K562 (cell line): ENCODE measurements at regions not wholly inside any gene's neighbourhood (a gene's known extent, or its start where the extent isn't known, plus 50 kb on each side); places are given as distances from the start of the nearest gene placed in this dataset.

Source experiments
- ATAC-seq: fragments of 200-7000 bp; cut with Tn5 transposase; 3 replicates; pipeline ENCODE4 v1.9.1; 2020; ENCODE audit warnings: moderate library complexity
- BruUV-seq: library from RNA; stranded (reverse); fragments of 400-500 nt; replicated peaks from 2 replicates; lab custom pipeline; 2021; lab: Mats Ljungman, UMichigan
- CTCF ChIA-PET: fragments of 300-600 bp; formaldehyde crosslinking; extraction: SDS; loops from one replicate; lab custom pipeline; 2021; ENCODE audit warnings: low intra/inter-chr PET ratio; lab: Yijun Ruan, JAX
- POLR2A ChIA-PET: fragments of 300-600, 350-650 bp; sonication (Branson Sonifier 250); formaldehyde crosslinking; extraction: SDS; loops from one replicate; lab custom pipeline; 2021; ENCODE audit warnings: antibody characterized with exemption, inconsistent platforms; lab: Yijun Ruan, JAX
- DNase-seq, 4 experiments: peaks; one replicate each; pipeline versions ENCODE4 v3.0.0 to v3.0.0-alpha.2; 2011 to 2018; ENCODE audit warnings: low spot score in 3 of 4, mixed read lengths in 3 of 4; ENCODE audit errors: extremely low read depth in 1 of 4
- FAIRE-seq: peaks from 2 replicates; lab custom pipeline; 2011; peaks lifted over from hg19 to GRCh38; lab: Jason Lieb, UNC
- H2AFZ ChIP-seq: 2 replicates; pipeline ENCODE4 v1.6.0; 2011; ENCODE audit warnings: low read depth, low read length, control low read depth, inconsistent platforms
- H3K27ac ChIP-seq: fragments of 200-600 bp; 3 replicates; pipeline ENCODE4 v1.8.0; 2011; ENCODE audit warnings: low read depth, mild to moderate bottlenecking, control low read depth, inconsistent platforms, low read length, moderate library complexity, mixed read lengths; ENCODE audit errors: extremely low read depth
- H3K27me3 ChIP-seq, 2 experiments: fragments of 300-600 bp in 1 of 2; 2 replicates in 1 of 2; 3 replicates in 1 of 2; pipeline versions ENCODE4 v1.6.0 to v1.8.0; 2011; ENCODE audit warnings: inconsistent platforms in 2 of 2, low read length in 2 of 2, mild to moderate bottlenecking in 1 of 2, mixed read lengths in 1 of 2, moderate library complexity in 1 of 2; ENCODE audit not compliant: control insufficient read depth in 2 of 2, insufficient read depth in 2 of 2
- H3K36me3 ChIP-seq: fragments of 300-600 bp; 3 replicates; pipeline ENCODE4 v1.8.0; 2011; ENCODE audit warnings: mild to moderate bottlenecking, low read length, inconsistent platforms; ENCODE audit not compliant: control insufficient read depth, insufficient read depth
- H3K4me1 ChIP-seq, 2 experiments: fragments of 200-600 bp in 1 of 2; replicated peaks in 1 of 2; 2 replicates in 1 of 2; 3 replicates in 1 of 2; pipeline versions ENCODE4 v1.5.1 to v1.8.0; 2011; ENCODE audit warnings: inconsistent platforms in 2 of 2, low read length in 2 of 2, mild to moderate bottlenecking in 1 of 2, mixed read lengths in 1 of 2, moderate library complexity in 1 of 2; ENCODE audit not compliant: control insufficient read depth in 2 of 2, insufficient read depth in 2 of 2
- H3K4me2 ChIP-seq: 2 replicates; pipeline ENCODE4 v1.6.1; 2011; ENCODE audit warnings: low read length, control low read depth, inconsistent platforms, mixed read lengths; ENCODE audit not compliant: insufficient read depth
- H3K4me3 ChIP-seq: fragments of 200-600 bp; sonication (generic), shearing (Covaris generic); 2 replicates; pipeline ENCODE4 v1.5.1; 2016; ENCODE audit warnings: control low read depth, inconsistent platforms
- H3K79me2 ChIP-seq: fragments of 200-600 bp; 3 replicates; pipeline ENCODE4 v1.8.0; 2011; ENCODE audit warnings: low read length, inconsistent platforms; ENCODE audit not compliant: control insufficient read depth, insufficient read depth
- H3K9ac ChIP-seq, 2 experiments: 2 replicates each; pipeline versions ENCODE4 v1.6.0 to v1.6.1; 2011; ENCODE audit warnings: low read depth in 2 of 2, low read length in 2 of 2, control low read depth in 1 of 2, inconsistent platforms in 1 of 2, mild to moderate bottlenecking in 1 of 2, mixed read lengths in 1 of 2; ENCODE audit not compliant: insufficient read depth in 1 of 2
- H3K9me1 ChIP-seq: one replicate; pipeline ENCODE4 v1.6.0; 2011; ENCODE audit warnings: inconsistent platforms, mild to moderate bottlenecking, low read length, moderate library complexity; ENCODE audit not compliant: control insufficient read depth, insufficient read depth
- H3K9me3 ChIP-seq: replicated peaks from 2 replicates; pipeline ENCODE4 v1.5.1; 2011; ENCODE audit warnings: low read depth, low read length, inconsistent platforms; ENCODE audit not compliant: control insufficient read depth, insufficient read depth
- H4K20me1 ChIP-seq: replicated peaks from 2 replicates; pipeline ENCODE4 v1.6.1; 2011; ENCODE audit warnings: low read length, inconsistent platforms, mixed read lengths; ENCODE audit not compliant: control insufficient read depth, insufficient read depth
- C11orf30 ChIP-seq: fragments of 450-650 bp; IDR thresholded peaks from 2 replicates; pipeline ENCODE4 v1.6.1; 2016; ENCODE audit warnings: low read depth, mild to moderate bottlenecking
- ELF2 ChIP-seq: fragments of 250-450 bp; sonication (Bioruptor Pico); IDR thresholded peaks from 2 replicates; pipeline ENCODE4 v1.5.0; 2021; ENCODE audit warnings: mild to moderate bottlenecking
- NFYB ChIP-seq: IDR thresholded peaks from 2 replicates; pipeline ENCODE4 v1.6.1; 2011; ENCODE audit warnings: mild to moderate bottlenecking, moderate library complexity; ENCODE audit not compliant: insufficient read length; ENCODE audit errors: extremely low read depth
- NR2C2 ChIP-seq, 2 experiments: fragments of 200-800 bp in 1 of 2; sonication (Bioruptor generic) in 1 of 2; sonication (generic) in 1 of 2; formaldehyde crosslinking in 1 of 2; IDR thresholded peaks; 2 replicates each; pipeline versions ENCODE4 v1.6.1 to v1.8.0; 2016 to 2022; ENCODE audit warnings: mild to moderate bottlenecking in 1 of 2, missing compliant biosample characterization in 1 of 2, missing genetic modification characterization in 1 of 2, missing genetic modification reagents in 1 of 2
- RFX1 ChIP-seq: fragments of 450-650 bp; IDR thresholded peaks from 2 replicates; pipeline ENCODE4 v1.6.1; 2016; ENCODE audit warnings: mild to moderate bottlenecking, moderate library complexity
- SNIP1 ChIP-seq: fragments of 450-650 bp; IDR thresholded peaks from 2 replicates; pipeline ENCODE4 v1.7.1; 2017; ENCODE audit warnings: low read depth, mild to moderate bottlenecking
- TCF7 ChIP-seq: sonication (generic); IDR thresholded peaks from 2 replicates; pipeline ENCODE4 v1.6.1; 2016; ENCODE audit warnings: antibody characterized with exemption, borderline replicate concordance
- ZNF57 ChIP-seq: fragments of 450-650 bp; formaldehyde crosslinking; IDR thresholded peaks from 2 replicates; pipeline ENCODE4 v1.4.0; 2020; ENCODE audit warnings: mild to moderate bottlenecking, moderate library complexity
- WGBS: fragments of 100-300 bp; shearing (Covaris generic); methylation state at CpG from one replicate; pipeline ENCODE4 v1.1.6; 2016; ENCODE audit warnings: low coverage, mixed read lengths; ENCODE audit not compliant: insufficient coverage; ENCODE audit errors: missing lambda C conversion rate; 5-methylcytosine and 5-hydroxymethylcytosine counted together
- in situ Hi-C: fragments of 300-500 bp; cut with MboI; formaldehyde crosslinking; loops from 4 replicates; pipeline ENCODE4 v1.15.0; 2018; ENCODE audit warnings: inconsistent platforms, mixed read lengths
- intact Hi-C: fragments of 100-400 bp; cut with micrococcal nuclease; formaldehyde crosslinking; loops from 2 replicates; pipeline ENCODE4 v1.14.2; 2022
- TF ChIP-seq, protein P1 (sequence below): sonication (generic); formaldehyde crosslinking; IDR thresholded peaks from 2 replicates; pipeline ENCODE4 v1.8.1; 2022; ENCODE audit warnings: missing genetic modification reagents
- TF ChIP-seq, protein P2 (sequence below): fragments of 250-450 bp; sonication (Bioruptor Pico); IDR thresholded peaks from 2 replicates; pipeline ENCODE4 v1.8.0; 2021; ENCODE audit warnings: moderate library complexity, mild to moderate bottlenecking, inconsistent platforms
- TF ChIP-seq, protein P3 (sequence below), 2 experiments: fragments of 450-650 bp in 1 of 2; sonication (generic) in 1 of 2; formaldehyde crosslinking in 1 of 2; IDR thresholded peaks in 1 of 2; conservative IDR thresholded peaks in 1 of 2; 2 replicates each; pipeline versions ENCODE4 v1.6.1 to v1.8.1; 2016 to 2023; ENCODE audit warnings: mild to moderate bottlenecking in 2 of 2, moderate library complexity in 2 of 2, inconsistent platforms in 1 of 2, missing genetic modification reagents in 1 of 2

DNA sequence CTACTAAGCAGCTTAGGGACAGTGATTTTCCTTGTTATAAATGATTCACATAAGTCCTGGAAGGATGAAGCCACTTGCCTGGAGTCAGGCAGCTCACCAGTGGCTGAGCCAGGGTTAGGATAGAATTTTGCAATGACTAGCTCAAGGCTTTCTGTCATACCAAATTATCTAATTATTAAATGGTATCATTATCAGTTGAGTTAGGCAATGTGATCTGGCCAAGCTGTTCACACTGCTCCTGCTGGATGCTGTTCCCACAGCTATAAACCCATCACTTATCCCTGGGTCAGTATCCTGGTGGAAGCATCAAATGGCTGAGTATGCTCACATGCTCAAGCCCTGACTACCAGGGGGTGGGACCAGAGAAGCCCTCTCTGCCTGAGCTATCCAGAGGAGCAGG lies 235.2 kb downstream of the MTX2 start:
- no peak overlapping the region for H3K9ac ChIP-seq
- no peak overlapping the region for H2AFZ ChIP-seq
- no peak overlapping the region for H3K27ac ChIP-seq
- TF ChIP-seq NFYB (no peak), RFX1 (no peak)
- TF ChIP-seq, all 486 proteins: peak for 0
- Histone ChIP-seq H3K9me1 (no peaks in the 10 kb centered on the region), H3K4me1 (no peaks in the 10 kb centered on the region), H3K36me3 (no peaks in the 10 kb centered on the region), H3K79me2 (no peaks in the 10 kb centered on the region), H3K27me3 (no peaks in the 10 kb centered on the region), H4K20me1 (no peaks in the 10 kb centered on the region), H3K4me2 (no peak overlapping the region), H3K9me3 (no peaks in the 10 kb centered on the region), H3K4me3 (no peak overlapping the region)
- ATAC-seq, result no peak
- in situ Hi-C loops, result no loop called here
- BruUV-seq, result no TSS peak
- no peak for FAIRE-seq
- no peak for DNase-seq
- POLR2A ChIA-PET, result interaction anchor here (1.5 kb wide), 1 partner anchor 21 kb away, joined by 3 read pairs; no protein-coding TSS in a partner anchor
- intact Hi-C loops, result no loop called here
- CTCF ChIA-PET, result no interaction called here

DNA sequence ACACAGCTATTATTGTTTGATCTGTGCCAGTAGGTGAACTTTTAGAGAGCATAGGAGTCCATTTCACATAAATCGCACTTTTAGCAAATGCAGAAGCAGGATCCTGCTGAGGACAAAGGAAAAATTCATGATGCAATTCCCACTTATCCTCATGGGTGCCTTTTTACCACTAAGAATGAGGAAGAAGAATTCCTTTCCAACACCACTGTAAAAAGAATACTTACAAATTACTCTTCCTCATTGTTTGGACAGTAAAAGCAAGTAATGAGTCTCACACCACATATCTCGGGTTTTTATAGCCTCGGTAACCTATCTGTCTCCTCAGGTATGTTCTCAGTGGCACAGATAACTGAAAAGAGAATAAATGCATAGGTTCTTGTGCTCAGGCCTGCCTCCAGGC lies 238.5 kb downstream of the MTX2 start:
- H3K9me3 ChIP-seq, result no peaks in the 10 kb centered on the region
- no TSS peak for BruUV-seq
- intact Hi-C loops, result loop anchor here (1.0 kb wide), 1 partner anchor 14 kb away; no protein-coding TSS in a partner anchor
- no peaks in the 10 kb centered on the region for H3K4me1 ChIP-seq
- no peaks in the 10 kb centered on the region for H3K36me3 ChIP-seq
- ATAC-seq (no peak), FAIRE-seq (no peak), DNase-seq (no peak)
- H3K4me3 ChIP-seq, result no peak overlapping the region
- H4K20me1 ChIP-seq, result no peaks in the 10 kb centered on the region
- POLR2A ChIA-PET, result interaction anchor here (1.0 kb wide), 1 partner anchor 10 kb away, joined by 3 read pairs; no protein-coding TSS in a partner anchor
- no peak overlapping the region for H3K9ac ChIP-seq
- H3K4me2 ChIP-seq, result no peak overlapping the region
- no peaks in the 10 kb centered on the region for H3K9me1 ChIP-seq
- in situ Hi-C loops, result no loop called here
- TF ChIP-seq C11orf30, result no peak
- TF ChIP-seq TCF7, result no peak
- TF ChIP-seq ELF2, result no peak
- TF ChIP-seq, protein P1, sequence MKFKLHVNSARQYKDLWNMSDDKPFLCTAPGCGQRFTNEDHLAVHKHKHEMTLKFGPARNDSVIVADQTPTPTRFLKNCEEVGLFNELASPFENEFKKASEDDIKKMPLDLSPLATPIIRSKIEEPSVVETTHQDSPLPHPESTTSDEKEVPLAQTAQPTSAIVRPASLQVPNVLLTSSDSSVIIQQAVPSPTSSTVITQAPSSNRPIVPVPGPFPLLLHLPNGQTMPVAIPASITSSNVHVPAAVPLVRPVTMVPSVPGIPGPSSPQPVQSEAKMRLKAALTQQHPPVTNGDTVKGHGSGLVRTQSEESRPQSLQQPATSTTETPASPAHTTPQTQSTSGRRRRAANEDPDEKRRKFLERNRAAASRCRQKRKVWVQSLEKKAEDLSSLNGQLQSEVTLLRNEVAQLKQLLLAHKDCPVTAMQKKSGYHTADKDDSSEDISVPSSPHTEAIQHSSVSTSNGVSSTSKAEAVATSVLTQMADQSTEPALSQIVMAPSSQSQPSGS (CRISPR knock-in tag), result no peak
- TF ChIP-seq, protein P2, sequence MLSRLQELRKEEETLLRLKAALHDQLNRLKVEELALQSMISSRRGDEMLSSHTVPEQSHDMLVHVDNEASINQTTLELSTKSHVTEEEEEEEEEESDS (CRISPR knock-in tag), result no peak
- TF ChIP-seq ZNF57 (CRISPR knock-in tag), result no peak
- no peak for TF ChIP-seq SNIP1
- TF ChIP-seq, protein P3, sequence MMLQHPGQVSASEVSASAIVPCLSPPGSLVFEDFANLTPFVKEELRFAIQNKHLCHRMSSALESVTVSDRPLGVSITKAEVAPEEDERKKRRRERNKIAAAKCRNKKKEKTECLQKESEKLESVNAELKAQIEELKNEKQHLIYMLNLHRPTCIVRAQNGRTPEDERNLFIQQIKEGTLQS (IDR thresholded peaks at IDR 0.05), result no peak
- TF ChIP-seq, protein P3 (CRISPR knock-in tag; conservative IDR thresholded peaks at IDR 0.05), result no peak
- TF ChIP-seq NR2C2 (CRISPR knock-in tag; IDR thresholded peaks at IDR 0.05), result no peak
- no peak for TF ChIP-seq NR2C2 (tag; IDR thresholded peaks at IDR 0.05)
- H2AFZ ChIP-seq, result no peak overlapping the region
- H3K79me2 ChIP-seq, result no peaks in the 10 kb centered on the region
- CTCF ChIA-PET, result no interaction called here
- WGBS, result 2% methylated on average over 3 of the region's 3 CpGs
- no peaks in the 10 kb centered on the region for H3K27me3 ChIP-seq
- H3K27ac ChIP-seq, result no peak overlapping the region
